ENCODE measurements at regions not wholly inside any gene's neighbourhood (a gene's known extent, or its start where the extent isn't known, plus 50 kb on each side); places are given as distances from the start of the nearest gene placed in this dataset.
"Not testable (repeated sequence)": the region's sequence is repeated elsewhere in the genome, so short reads cannot be mapped to it uniquely, and the experiment has no call there.

DNA sequence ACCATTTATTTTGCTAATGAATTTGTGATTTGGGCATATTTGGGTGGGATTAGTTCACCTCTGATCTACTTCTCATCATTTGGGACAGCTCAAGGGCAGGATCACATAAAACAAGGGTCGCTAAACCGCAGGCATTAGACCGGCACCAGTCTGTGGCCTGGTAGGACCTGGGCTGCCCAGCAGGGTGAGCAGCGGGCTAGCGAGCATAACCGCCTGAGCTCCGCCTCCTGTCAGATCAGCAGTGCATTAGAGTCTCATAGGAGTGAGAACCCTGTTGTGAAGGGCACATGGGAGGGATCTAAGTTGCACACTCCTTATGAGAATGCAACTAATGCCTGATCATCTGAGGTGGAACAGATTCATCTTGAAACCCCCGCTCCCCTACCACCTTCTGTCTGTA, 785.3 kb downstream of the TRHDE start:
- DNase-seq: no peak

GRCh38 chr12:73065913-73066312, 793.7 kb downstream of the TRHDE start:
- DNase-seq: no peak

DNA sequence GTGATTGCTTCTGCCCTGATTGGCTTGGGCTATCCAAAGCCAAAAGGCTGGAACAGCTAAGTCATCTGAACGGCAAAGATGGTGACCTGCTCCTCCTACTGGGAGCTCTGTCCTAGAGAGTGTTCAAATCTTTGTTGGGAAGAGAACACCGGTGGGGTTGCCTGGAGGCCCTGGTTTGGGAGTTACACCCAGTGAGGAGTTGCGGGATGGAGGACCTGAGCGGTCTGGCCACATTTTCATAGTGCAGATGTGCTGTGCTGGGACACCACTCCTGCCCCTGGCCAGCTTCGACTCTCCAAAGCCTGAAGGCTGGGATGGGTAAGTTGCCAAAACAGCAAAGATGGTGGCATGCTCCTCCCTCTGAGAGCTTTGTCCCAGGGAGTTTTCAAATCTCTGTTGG, 795.4 kb downstream of the TRHDE start:
- DNase-seq: no peak

DNA sequence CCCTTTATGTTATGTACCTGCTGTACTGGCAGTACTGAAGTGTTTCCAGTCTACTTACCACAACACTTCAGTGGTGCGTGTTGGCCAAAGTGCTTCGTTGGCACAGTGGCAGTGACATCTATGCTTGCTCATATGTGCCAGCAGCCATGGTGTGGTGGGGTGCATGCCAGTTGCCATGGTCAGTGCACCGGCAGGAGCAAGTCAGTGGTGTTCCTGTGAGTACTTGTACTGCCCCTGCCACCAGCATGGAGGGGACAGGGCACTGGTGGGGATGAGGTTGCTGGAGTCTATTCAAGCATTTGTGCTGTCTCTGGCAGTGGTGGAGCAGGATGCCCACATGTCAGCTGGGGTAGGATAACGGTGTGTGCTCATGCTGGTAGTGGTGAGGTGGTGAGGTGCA, 800.0 kb downstream of the TRHDE start:
- no peak for DNase-seq

- no peak for DNase-seq
Measured at GRCh38 chr12:73076760-73077159, 804.6 kb downstream of the TRHDE start.

DNA sequence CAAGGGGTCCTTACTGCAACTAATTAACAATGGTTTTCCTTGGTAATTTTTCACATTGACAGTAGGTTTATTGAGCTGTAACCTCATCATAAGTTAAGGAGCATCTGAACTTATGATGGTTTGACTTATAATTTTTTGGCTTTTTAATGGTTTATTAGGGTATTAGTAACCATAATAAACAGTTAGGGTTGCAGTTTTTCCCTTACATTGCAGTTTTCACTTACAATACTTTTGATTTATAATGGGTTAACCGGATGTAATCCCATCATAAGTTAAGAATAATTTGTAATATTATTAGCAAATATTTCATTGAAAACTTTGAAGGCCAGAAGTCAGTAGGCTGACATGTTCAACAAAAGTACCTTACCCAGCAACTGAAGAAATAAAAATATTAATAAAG, 811.6 kb downstream of the TRHDE start:
- DNase-seq: no peak

- no peak for DNase-seq
Measured at GRCh38 chr12:73106296-73106695, 834.1 kb downstream of the TRHDE start.

GRCh38 chr12:73106896-73107295, 834.7 kb downstream of the TRHDE start:
- no peak for DNase-seq

DNA sequence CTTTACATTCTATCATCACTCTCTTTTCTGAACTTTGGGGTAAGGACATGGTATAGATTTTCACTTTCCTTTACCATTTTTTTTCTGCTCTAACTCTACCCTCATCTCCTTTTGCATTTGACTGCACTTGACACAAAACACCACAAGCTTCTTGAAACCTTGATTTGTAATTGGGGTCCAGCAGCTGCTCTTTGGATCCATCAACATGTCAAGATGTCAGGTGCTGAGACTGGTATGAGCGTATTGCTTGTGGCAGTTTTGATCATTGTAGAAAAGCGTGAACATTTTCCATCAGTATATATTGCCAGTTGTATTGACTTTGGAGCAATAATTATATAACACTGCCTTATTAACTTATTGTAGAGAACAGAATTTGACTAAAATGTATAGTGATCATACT, 838.6 kb downstream of the TRHDE start:
- DNase-seq: no peak

- DNase-seq: no peak
Measured at GRCh38 chr12:73112035-73112816, 840.1 kb downstream of the TRHDE start.

GRCh38 chr12:73124480-73124879, 852.3 kb downstream of the TRHDE start:
- no peak for DNase-seq

- DNase-seq: no peak
Measured at GRCh38 chr12:73125148-73125547, 853.0 kb downstream of the TRHDE start.

DNA sequence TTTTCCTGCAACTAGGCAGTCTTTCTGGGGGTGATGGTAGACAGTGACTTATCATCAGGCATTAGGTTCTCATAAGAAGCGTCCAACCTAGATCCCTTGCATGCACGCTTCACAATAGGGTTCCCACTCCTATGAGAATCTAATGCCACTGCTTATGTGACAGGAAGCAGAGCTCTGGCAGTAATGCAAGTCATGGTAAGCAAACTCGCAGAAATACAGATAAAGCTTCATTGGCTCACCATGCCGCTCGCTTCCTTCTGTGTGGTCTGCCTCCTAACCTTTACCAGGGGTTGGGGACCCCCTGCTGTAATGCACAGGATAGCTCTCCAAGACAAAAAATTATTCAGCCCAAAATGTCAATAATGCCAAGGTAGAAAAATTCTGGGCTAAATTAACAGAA, 864.2 kb downstream of the TRHDE start:
- DNase-seq: no peak

GRCh38 chr12:73139642-73140041, 867.5 kb downstream of the TRHDE start:
- DNase-seq: not testable (repeated sequence)

DNA sequence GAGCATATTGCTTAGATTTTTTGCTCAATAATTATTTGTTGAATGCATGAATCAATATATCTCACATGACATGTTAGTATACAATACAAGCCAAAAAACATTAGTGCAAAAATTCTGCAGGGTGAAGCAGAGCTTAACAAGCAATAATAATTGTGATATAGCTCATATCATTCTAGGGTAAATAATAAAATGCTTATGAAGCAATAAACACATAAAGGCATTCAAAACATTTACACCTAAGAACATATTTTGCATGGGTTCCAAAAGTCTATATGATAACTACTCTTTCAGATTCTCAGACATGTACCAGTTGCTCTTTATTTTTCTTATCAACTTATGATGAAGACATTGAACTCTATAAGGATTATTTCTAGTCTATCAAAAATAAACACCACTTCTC, 886.2 kb downstream of the TRHDE start:
- no peak for DNase-seq

- DNase-seq: no peak
Measured at GRCh38 chr12:73159954-73160353, 887.8 kb downstream of the TRHDE start.

GRCh38 chr12:73161970-73162369, 889.8 kb downstream of the TRHDE start:
- no peak for DNase-seq

DNA sequence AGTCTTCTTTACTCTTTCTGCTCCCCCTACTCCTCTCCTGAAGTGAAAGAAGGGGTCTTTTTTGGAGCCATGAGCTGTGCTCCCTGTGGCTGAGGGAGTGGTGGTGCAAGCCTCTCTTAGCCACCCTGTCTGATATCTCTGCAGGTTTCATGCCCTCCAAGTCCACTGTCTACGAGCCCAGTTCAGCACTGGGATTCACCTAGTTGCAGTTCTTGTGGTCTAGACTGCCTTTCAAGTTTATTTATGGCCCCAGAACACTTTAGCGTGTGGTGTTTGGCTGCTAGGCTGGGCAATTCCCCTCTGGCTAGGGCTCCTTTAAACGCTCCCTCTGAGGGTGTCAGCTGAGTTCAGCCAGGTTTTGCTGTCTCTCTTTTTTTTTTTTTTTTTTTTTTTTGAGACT, 908.6 kb downstream of the TRHDE start:
- DNase-seq: no peak

- no peak for DNase-seq
Measured at GRCh38 chr12:73181244-73181643, 909.1 kb downstream of the TRHDE start.

- no peak for DNase-seq
Measured at GRCh38 chr12:73185403-73185802, 913.2 kb downstream of the TRHDE start.

- no peak for DNase-seq
Measured at GRCh38 chr12:73186272-73186671, 914.1 kb downstream of the TRHDE start.

DNA sequence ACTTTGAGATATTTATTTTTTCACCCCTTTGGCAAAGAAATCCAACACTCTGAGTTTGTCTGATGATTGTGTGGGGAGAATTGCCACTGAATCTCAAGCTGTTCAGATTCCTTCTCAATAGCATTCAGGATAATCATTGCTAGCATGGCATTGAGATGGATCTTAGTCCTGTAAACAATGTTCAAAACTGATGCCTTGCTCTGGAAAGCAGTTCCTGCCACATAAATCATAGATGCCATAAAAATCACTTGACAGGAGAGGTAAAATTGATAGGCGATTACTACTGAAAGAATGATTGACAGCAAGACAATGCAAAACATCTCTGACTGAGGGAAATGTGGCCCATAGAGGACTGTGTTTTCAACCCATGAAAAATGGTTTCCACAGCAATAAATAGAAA, 915.6 kb downstream of the TRHDE start:
- no peak for DNase-seq

GRCh38 chr12:73210548-73211204, 938.5 kb downstream of the TRHDE start:
- DNase-seq: no peak

DNA sequence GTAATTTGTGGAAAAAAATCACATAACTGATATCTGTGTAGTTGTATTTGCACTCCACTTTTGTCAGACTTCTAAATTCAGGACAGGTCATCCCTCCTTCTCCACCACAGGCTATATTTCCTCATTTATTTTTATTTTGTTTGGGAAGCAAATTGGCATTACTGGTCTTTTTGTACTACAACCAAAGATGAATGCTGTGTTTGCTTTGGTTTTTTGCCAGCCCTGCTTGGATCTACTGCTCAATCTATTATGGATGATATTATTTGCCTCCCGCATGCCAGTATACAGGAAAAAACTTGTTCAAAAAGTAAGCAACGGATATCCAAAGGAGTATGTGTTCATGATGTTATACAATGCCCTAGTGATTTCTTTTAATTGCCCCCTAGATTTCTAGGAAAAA, 948.8 kb downstream of the TRHDE start:
- no peak for DNase-seq

GRCh38 chr12:73221398-73221797, 949.2 kb downstream of the TRHDE start:
- DNase-seq: no peak
